ENCODE measurements at regions not wholly inside any gene's neighbourhood (a gene's known extent, or its start where the extent isn't known, plus 50 kb on each side); places are given as distances from the start of the nearest gene placed in this dataset.

DNA sequence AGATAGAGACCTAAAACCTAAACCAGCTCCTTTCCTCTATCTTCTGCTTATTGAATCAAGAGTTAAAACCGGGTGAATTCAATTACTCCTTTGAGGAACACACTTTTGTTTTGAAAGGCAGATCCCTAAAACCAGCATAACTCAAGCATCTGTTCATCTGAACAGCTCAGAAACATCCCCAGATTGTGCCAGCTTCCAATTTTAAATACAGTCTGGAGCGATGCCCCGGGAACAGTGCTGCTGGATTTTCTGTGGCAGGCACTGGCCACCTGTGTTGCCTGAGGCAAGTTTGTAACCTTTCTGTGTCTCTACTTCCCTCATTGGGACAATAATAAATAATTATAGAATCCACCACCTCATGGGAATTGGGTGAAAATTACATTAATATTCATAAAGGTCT lies 281.4 kb upstream of the NFE2L3 start:
- TF ChIP-seq, protein P1, sequence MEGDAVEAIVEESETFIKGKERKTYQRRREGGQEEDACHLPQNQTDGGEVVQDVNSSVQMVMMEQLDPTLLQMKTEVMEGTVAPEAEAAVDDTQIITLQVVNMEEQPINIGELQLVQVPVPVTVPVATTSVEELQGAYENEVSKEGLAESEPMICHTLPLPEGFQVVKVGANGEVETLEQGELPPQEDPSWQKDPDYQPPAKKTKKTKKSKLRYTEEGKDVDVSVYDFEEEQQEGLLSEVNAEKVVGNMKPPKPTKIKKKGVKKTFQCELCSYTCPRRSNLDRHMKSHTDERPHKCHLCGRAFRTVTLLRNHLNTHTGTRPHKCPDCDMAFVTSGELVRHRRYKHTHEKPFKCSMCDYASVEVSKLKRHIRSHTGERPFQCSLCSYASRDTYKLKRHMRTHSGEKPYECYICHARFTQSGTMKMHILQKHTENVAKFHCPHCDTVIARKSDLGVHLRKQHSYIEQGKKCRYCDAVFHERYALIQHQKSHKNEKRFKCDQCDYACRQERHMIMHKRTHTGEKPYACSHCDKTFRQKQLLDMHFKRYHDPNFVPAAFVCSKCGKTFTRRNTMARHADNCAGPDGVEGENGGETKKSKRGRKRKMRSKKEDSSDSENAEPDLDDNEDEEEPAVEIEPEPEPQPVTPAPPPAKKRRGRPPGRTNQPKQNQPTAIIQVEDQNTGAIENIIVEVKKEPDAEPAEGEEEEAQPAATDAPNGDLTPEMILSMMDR (IDR thresholded peaks at IDR 0.05), result no peak
- H3K27ac ChIP-seq (ENCODE audit: low read depth in 1 of 2, low read length in 2 of 2), result no peak overlapping the region
- no peaks in the 10 kb centered on the region for H3K9me3 ChIP-seq (ENCODE audit: control insufficient read depth in 1 of 2, insufficient read depth in 1 of 2, low read length in 2 of 2)
- no peaks in the 10 kb centered on the region for H3K4me1 Mint-ChIP-seq (ENCODE audit: low read depth)
- peaks cover 33 to 66% of the 10 kb centered on the region in 2 experiments for H3K27me3 ChIP-seq (ENCODE audit: control insufficient read depth in 1 of 2, insufficient read depth in 2 of 2, low read length in 2 of 2)
- ATAC-seq (ENCODE audit: poor library complexity) (no peak), DNase-seq (no peak)
- H3K4me3 ChIP-seq (ENCODE audit: low read length), result no peak overlapping the region
- no peaks in the 10 kb centered on the region for H3K36me3 Mint-ChIP-seq (ENCODE audit: low read depth)
- no peaks in the 10 kb centered on the region for H3K4me1 ChIP-seq (ENCODE audit: insufficient read depth, low read length)
- peaks cover 94% of the 10 kb centered on the region for H3K27me3 Mint-ChIP-seq
- peaks cover 1% of the 10 kb centered on the region for H3K9me3 Mint-ChIP-seq
- intact Hi-C loops (cut with DNase I, micrococcal nuclease), result no loop called here
- H3K36me3 ChIP-seq (ENCODE audit: insufficient read depth, low read length), result no peaks in the 10 kb centered on the region
- CTCF ChIA-PET, result interaction anchor here (2.2 kb wide), 1 partner anchor 1309 kb away, joined by 6 read pairs; no protein-coding TSS in a partner anchor
- POLR2A ChIA-PET, result no interaction called here
- H3K27ac Mint-ChIP-seq, result no peak overlapping the region
- H3K4me3 Mint-ChIP-seq, result no peak overlapping the region

- H3K4me3 ChIP-seq (ENCODE audit: low read length), result no peak overlapping the region
- no peak for DNase-seq
- H3K27me3 ChIP-seq (ENCODE audit: control insufficient read depth in 1 of 2, insufficient read depth in 2 of 2, low read length in 2 of 2), result peaks cover 10 to 35% of the 10 kb centered on the region in 2 experiments
- Mint-ChIP-seq H3K36me3 (ENCODE audit: low read depth) (no peaks in the 10 kb centered on the region), H3K27me3 (peaks cover 87% of the 10 kb centered on the region), H3K27ac (no peak overlapping the region), H3K4me1 (ENCODE audit: low read depth) (no peaks in the 10 kb centered on the region), H3K4me3 (no peak overlapping the region), H3K9me3 (peaks cover 3% of the 10 kb centered on the region)
- ATAC-seq (ENCODE audit: poor library complexity), result no peak
- no peaks in the 10 kb centered on the region for H3K36me3 ChIP-seq (ENCODE audit: insufficient read depth, low read length)
- H3K27ac ChIP-seq (ENCODE audit: low read depth in 1 of 2, low read length in 2 of 2), result no peak overlapping the region
- intact Hi-C loops (cut with DNase I, micrococcal nuclease), result no loop called here
- no peaks in the 10 kb centered on the region for H3K4me1 ChIP-seq (ENCODE audit: insufficient read depth, low read length)
- ChIA-PET CTCF (interaction anchor here (1.4 kb wide), 1 partner anchor 17 kb away, joined by 3 read pairs; no protein-coding TSS in a partner anchor), POLR2A (no interaction called here)
- TF ChIP-seq, protein P1 (IDR thresholded peaks at IDR 0.05), result no peak
- no peaks in the 10 kb centered on the region for H3K9me3 ChIP-seq (ENCODE audit: control insufficient read depth in 1 of 2, insufficient read depth in 1 of 2, low read length in 2 of 2)
These were observed 275.9 kb upstream of the NFE2L3 start for GRCh38 chr7:25876092-25876491.

DNA sequence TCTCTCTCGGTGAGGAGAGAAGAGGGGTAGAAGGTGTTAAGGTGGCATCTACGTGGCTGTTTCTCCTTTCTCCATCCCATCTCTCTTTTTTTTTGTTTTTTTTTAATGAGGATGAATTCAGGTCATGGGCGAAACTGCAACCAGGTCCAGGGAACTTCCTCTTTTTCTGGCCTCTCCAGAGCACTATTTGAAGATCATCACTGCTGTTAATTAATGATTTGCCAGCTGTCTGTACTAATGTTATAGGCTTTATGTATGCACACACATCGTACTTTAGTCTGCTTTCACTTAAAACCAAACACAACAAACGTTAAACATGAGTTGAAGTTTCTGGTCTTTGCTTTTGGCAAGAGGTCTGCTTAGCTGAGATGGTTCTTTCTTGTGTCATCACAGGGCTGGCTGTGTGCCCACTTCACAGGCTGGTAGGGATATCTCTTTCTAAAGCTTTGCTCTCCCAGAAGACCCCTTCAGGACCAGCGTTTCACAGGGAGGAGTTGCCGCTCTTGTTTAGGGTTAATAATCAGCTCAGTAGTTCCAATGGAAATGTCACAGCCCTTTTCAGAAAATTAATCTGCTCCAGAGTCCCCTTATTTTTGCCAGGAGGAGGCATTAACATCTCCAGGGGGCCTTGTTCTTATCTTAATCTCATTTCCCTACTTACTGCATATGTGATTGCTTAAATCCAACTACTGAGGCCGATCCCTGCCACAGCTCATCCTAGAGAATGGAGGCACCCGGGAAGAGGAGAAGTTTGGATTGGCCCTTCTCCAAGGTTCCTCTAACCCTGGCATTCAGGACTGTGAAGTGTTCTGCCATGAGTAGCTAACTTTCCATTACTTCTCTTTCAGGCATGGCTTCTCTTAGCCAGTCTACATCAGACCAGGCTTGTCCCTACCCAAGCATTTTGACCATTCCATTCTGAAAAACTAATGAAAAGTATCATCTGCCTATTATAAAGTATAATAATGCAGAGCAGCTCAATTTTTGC lies 273.9 kb upstream of the NFE2L3 start:
- Histone ChIP-seq H3K4me1 (ENCODE audit: insufficient read depth, low read length) (no peaks in the 10 kb centered on the region), H3K9me3 (ENCODE audit: control insufficient read depth in 1 of 2, insufficient read depth in 1 of 2, low read length in 2 of 2) (no peaks in the 10 kb centered on the region), H3K27ac (ENCODE audit: low read depth in 1 of 2, low read length in 2 of 2) (no peak overlapping the region), H3K27me3 (ENCODE audit: control insufficient read depth in 1 of 2, insufficient read depth in 2 of 2, low read length in 2 of 2) (peaks cover 19 to 38% of the 10 kb centered on the region in 2 experiments), H3K4me3 (ENCODE audit: low read length) (no peak overlapping the region), H3K36me3 (ENCODE audit: insufficient read depth, low read length) (no peaks in the 10 kb centered on the region)
- TF ChIP-seq, protein P1 (IDR thresholded peaks at IDR 0.05), result no peak
- Mint-ChIP-seq H3K27me3 (peaks cover 82% of the 10 kb centered on the region), H3K4me1 (ENCODE audit: low read depth) (no peaks in the 10 kb centered on the region), H3K9me3 (peaks cover 3% of the 10 kb centered on the region), H3K36me3 (ENCODE audit: low read depth) (no peaks in the 10 kb centered on the region), H3K4me3 (no peak overlapping the region), H3K27ac (no peak overlapping the region)
- intact Hi-C loops (cut with DNase I, micrococcal nuclease), result no loop called here
- DNase-seq (no peak), ATAC-seq (ENCODE audit: poor library complexity) (no peak)
- ChIA-PET POLR2A (no interaction called here), CTCF (interaction anchor here (0.6 to 1.8 kb wide), 2 partner anchors 18 to 1728 kb away, joined by 3 to 4 read pairs; no protein-coding TSS in a partner anchor)
